Kidney epithelial cell (primary cell): ENCODE measurements at regions not wholly inside any gene's neighbourhood (a gene's known extent, or its start where the extent isn't known, plus 50 kb on each side); places are given as distances from the start of the nearest gene placed in this dataset.

Experiments used
- DNase-seq: peaks from one replicate; pipeline ENCODE4 v3.0.0-alpha.2; 2010; ENCODE audit warnings: low read depth
- H3K27me3 ChIP-seq: 2 replicates; pipeline ENCODE4 v1.6.0; 2011; ENCODE audit warnings: low read length; ENCODE audit not compliant: control insufficient read depth, insufficient read depth
- H3K36me3 ChIP-seq: 2 replicates; pipeline ENCODE4 v1.5.1; 2011; ENCODE audit warnings: low read length; ENCODE audit not compliant: control insufficient read depth, insufficient read depth
- H3K4me3 ChIP-seq: 2 replicates; pipeline ENCODE4 v1.5.1; 2011; ENCODE audit warnings: low read depth, mild to moderate bottlenecking, control low read depth, low read length
- TF ChIP-seq, protein P1 (sequence below): IDR thresholded peaks from 2 replicates; pipeline ENCODE4 v1.5.1; 2011; ENCODE audit warnings: mild to moderate bottlenecking, moderate library complexity, low read length, control low read depth, inconsistent platforms; ENCODE audit not compliant: insufficient read depth, poor library complexity, severe bottlenecking

- TF ChIP-seq, protein P1, sequence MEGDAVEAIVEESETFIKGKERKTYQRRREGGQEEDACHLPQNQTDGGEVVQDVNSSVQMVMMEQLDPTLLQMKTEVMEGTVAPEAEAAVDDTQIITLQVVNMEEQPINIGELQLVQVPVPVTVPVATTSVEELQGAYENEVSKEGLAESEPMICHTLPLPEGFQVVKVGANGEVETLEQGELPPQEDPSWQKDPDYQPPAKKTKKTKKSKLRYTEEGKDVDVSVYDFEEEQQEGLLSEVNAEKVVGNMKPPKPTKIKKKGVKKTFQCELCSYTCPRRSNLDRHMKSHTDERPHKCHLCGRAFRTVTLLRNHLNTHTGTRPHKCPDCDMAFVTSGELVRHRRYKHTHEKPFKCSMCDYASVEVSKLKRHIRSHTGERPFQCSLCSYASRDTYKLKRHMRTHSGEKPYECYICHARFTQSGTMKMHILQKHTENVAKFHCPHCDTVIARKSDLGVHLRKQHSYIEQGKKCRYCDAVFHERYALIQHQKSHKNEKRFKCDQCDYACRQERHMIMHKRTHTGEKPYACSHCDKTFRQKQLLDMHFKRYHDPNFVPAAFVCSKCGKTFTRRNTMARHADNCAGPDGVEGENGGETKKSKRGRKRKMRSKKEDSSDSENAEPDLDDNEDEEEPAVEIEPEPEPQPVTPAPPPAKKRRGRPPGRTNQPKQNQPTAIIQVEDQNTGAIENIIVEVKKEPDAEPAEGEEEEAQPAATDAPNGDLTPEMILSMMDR, result no peak
- no peaks in the 10 kb centered on the region for H3K36me3 ChIP-seq
- DNase-seq, result no peak
Observed at GRCh38 chr2:150997702-150998440, 263.8 kb downstream of the RBM43 start.

DNA sequence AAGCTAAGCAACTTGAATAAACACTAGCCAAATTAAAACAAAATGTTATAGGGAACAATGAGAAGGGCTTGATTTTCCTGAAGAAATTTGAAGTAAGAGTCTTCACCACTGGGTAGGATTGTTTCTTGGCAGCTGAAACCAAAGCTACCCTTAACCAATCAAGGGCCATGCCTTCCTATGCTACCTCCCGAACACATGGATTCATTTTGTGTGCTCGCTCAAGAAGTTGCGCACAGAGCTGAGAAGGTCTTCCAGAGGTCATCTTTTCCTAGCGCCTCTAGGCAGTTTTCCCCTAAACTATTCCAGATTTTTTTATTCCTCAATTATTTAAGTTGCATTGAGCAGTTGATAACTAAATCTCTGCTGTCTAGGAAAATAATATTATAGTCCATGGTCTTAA, 264.6 kb downstream of the RBM43 start:
- no peak for DNase-seq
- H3K4me3 ChIP-seq, result no peak overlapping the region
- TF ChIP-seq, protein P1, result no peak
- H3K27me3 ChIP-seq, result no peaks in the 10 kb centered on the region
- no peaks in the 10 kb centered on the region for H3K36me3 ChIP-seq

More at GRCh38 chr2:150997702-150998440, 263.8 kb downstream of the RBM43 start:
- Histone ChIP-seq H3K27me3 (no peaks in the 10 kb centered on the region), H3K4me3 (no peak overlapping the region)

- Histone ChIP-seq H3K27me3 (no peaks in the 10 kb centered on the region), H3K36me3 (no peaks in the 10 kb centered on the region), H3K4me3 (no peak overlapping the region)
- no peak for DNase-seq
- TF ChIP-seq, protein P1, result no peak
Observed at GRCh38 chr2:150994076-150994475, 267.6 kb downstream of the RBM43 start.

DNA sequence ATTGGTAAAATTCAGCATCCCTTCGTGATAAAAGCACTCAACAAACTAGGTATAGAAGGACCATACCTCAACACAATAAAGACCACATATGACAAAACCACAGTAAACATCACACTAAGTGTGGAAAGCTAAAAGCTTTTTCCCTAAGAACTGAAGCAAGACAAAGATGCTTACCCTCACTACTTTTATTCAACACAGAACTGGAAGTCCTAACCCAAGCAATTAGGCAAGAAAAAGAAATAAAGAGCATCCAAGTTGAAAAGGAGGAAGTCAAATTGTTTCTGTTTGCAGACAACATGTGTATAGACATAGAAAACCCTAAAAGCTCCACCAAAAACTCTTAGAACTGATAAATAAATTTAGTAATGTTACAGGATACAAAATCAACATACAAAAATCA, 271.7 kb downstream of the RBM43 start:
- DNase-seq, result no peak
- TF ChIP-seq, protein P1, result no peak
- H3K4me3 ChIP-seq, result no peak overlapping the region
- H3K36me3 ChIP-seq, result no peaks in the 10 kb centered on the region
- H3K27me3 ChIP-seq, result no peaks in the 10 kb centered on the region

- H3K4me3 ChIP-seq, result no peak overlapping the region
- TF ChIP-seq, protein P1, result no peak
- no peaks in the 10 kb centered on the region for H3K36me3 ChIP-seq
- DNase-seq, result no peak
- H3K27me3 ChIP-seq, result no peaks in the 10 kb centered on the region
Observed at GRCh38 chr2:150985741-150986140, 275.9 kb downstream of the RBM43 start.
